ENCODE measurements at regions not wholly inside any gene's neighbourhood (a gene's known extent, or its start where the extent isn't known, plus 50 kb on each side); places are given as distances from the start of the nearest gene placed in this dataset.

DNA sequence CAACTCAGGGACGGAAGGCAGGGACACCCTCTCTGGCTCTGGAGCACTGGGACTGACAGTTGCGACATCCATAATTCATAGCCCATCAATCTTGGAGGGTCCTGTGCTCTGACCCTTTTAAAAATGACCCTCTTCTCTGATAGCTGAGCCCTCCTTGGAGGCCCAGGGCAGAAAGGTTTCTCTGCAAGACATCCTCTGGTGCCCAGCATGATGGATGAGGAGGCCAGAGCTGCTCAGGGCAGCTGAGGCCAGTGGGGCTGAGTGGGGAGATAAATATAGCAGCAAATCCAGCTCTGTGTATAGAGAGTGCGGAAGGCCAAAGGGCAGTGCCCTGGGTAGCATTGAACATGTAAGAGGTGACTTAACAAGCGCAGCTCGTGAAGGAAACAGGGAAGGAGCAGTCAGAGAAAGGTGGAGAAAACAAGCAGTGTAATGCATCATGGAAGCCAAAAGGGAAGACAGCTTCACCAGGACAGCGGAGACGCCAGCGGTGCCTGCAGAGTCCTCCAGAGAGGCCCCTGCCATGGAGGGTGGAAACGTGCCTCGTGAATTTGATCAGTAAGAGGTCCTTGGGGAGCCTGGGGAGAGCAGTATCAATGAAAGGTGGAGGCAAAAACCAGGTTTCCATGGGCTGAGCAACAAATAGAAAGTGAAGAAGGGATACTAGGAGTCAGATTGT, 50.4 kb upstream of the FMOD start:
- H3K27me3 ChIP-seq (replicated peaks in 1 of 2; ENCODE audit: control insufficient read depth in 2 of 2, insufficient read depth in 2 of 2, low read length in 1 of 2): peaks cover 0 to 3% of the 10 kb centered on the region in 2 experiments; a peak in 1 of 4 replicates
- ChIA-PET CTCF (interaction anchor here (0.8 to 1.9 kb wide), 3 partner anchors 19 to 87 kb away, joined by 3 to 5 read pairs (median 3); no protein-coding TSS in a partner anchor), SMC1A (ENCODE audit: uncharacterized antibody, unreplicated experiment) (interaction anchor here (1.4 to 2.1 kb wide), 2 partner anchors 9 to 44 kb away, joined by 4 to 9 read pairs; no protein-coding TSS in a partner anchor), RAD21 (ENCODE audit: unreplicated experiment) (interaction anchor here (1.1 kb wide), 1 partner anchor 39 kb away, joined by 3 read pairs; no protein-coding TSS in a partner anchor), POLR2A (interaction anchor here (1.2 kb wide), 1 partner anchor 9 kb away, joined by 3 read pairs; no protein-coding TSS in a partner anchor)
- ATAC-seq (no peak), DNase-seq (ENCODE audit: low read depth, low spot score) (no peak), FAIRE-seq (no peak)
- H3K79me2 ChIP-seq (ENCODE audit: control insufficient read depth, insufficient read depth, low read length): no peaks in the 10 kb centered on the region
- H3K9ac ChIP-seq (ENCODE audit: control insufficient read depth, insufficient read depth, low read length): no peak overlapping the region
- no TSS peak for BruUV-seq (replicated peaks)
- TF ChIP-seq PAX8 (IDR thresholded peaks at IDR 0.05): no peak
- no peak for TF ChIP-seq FOXM1 (IDR thresholded peaks at IDR 0.05; ENCODE audit: low read depth, low read length)
- no peak for TF ChIP-seq SPI1 (IDR thresholded peaks at IDR 0.05; ENCODE audit: borderline replicate concordance, insufficient read depth, low read depth, low read length)
- TF ChIP-seq HDGF (IDR thresholded peaks at IDR 0.05): no peak
- TF ChIP-seq MYC (IDR thresholded peaks at IDR 0.05; ENCODE audit: insufficient read depth, insufficient read length, insufficient replicate concordance, low read length, severe bottlenecking): no peak
- H3K4me1 ChIP-seq (ENCODE audit: control insufficient read depth, insufficient read depth, low read length): no peaks in the 10 kb centered on the region
- H3K4me2 ChIP-seq (ENCODE audit: control insufficient read depth, insufficient read depth): no peak overlapping the region
- intact Hi-C loops (cut with micrococcal nuclease; ENCODE audit: unreplicated experiment): no loop called here
- H2AFZ ChIP-seq (ENCODE audit: control insufficient read depth, low read depth, low read length): no peak overlapping the region
- no peak overlapping the region for H3K27ac ChIP-seq (ENCODE audit: control insufficient read depth, insufficient read depth)
- no peaks in the 10 kb centered on the region for H4K20me1 ChIP-seq (ENCODE audit: control insufficient read depth, insufficient read depth)
- no peak overlapping the region for H3K4me3 ChIP-seq
- H3K9me3 ChIP-seq (replicated peaks; ENCODE audit: control insufficient read depth, insufficient read depth, low read length): no peaks in the 10 kb centered on the region
- in situ Hi-C loops (cut with MboI): no loop called here
- WGBS (ENCODE audit: insufficient coverage, insufficient replicate concordance, low lambda C conversion rate, missing lambda C conversion rate): 62% methylated on average over 10 of the region's 10 CpGs
- H3K36me3 ChIP-seq (ENCODE audit: control insufficient read depth in 2 of 2, insufficient read depth in 2 of 2, low read length in 1 of 2): no peaks in the 10 kb centered on the region

GRCh38 chr1:203402152-203402551, 51.2 kb upstream of the FMOD start:
- no peak overlapping the region for H3K4me3 ChIP-seq
- CTCF ChIA-PET: interaction anchor here (0.7 to 1.9 kb wide), 3 partner anchors 20 to 86 kb away, joined by 3 to 5 read pairs (median 3); no protein-coding TSS in a partner anchor
- no peaks in the 10 kb centered on the region for H3K9me3 ChIP-seq (replicated peaks; ENCODE audit: control insufficient read depth, insufficient read depth, low read length)
- RAD21 ChIA-PET (ENCODE audit: unreplicated experiment): interaction anchor here (1.1 to 1.2 kb wide), 2 partner anchors 38 to 86 kb away, joined by 3 to 4 read pairs; no protein-coding TSS in a partner anchor
- POLR2A ChIA-PET: interaction anchor here (1.2 kb wide), 1 partner anchor 8 kb away, joined by 3 read pairs; no protein-coding TSS in a partner anchor
- no peak for TF ChIP-seq RCOR1 (conservative IDR thresholded peaks at IDR 0.05; ENCODE audit: low read depth, low read length)
- TF ChIP-seq GABPA (IDR thresholded peaks at IDR 0.05; ENCODE audit: low read depth): no peak
- no peak for TF ChIP-seq WRNIP1 (IDR thresholded peaks at IDR 0.05; ENCODE audit: borderline replicate concordance, low read depth, low read length)
- TF ChIP-seq MEF2B (IDR thresholded peaks at IDR 0.05; ENCODE audit: partially characterized antibody, poor library complexity, severe bottlenecking): no peak
- TF ChIP-seq SUPT20H (IDR thresholded peaks at IDR 0.05; ENCODE audit: borderline replicate concordance, control insufficient read depth, low read depth, low read length): no peak
- TF ChIP-seq FOXM1 (IDR thresholded peaks at IDR 0.05; ENCODE audit: low read depth, low read length): no peak
- TF ChIP-seq, protein P1, sequence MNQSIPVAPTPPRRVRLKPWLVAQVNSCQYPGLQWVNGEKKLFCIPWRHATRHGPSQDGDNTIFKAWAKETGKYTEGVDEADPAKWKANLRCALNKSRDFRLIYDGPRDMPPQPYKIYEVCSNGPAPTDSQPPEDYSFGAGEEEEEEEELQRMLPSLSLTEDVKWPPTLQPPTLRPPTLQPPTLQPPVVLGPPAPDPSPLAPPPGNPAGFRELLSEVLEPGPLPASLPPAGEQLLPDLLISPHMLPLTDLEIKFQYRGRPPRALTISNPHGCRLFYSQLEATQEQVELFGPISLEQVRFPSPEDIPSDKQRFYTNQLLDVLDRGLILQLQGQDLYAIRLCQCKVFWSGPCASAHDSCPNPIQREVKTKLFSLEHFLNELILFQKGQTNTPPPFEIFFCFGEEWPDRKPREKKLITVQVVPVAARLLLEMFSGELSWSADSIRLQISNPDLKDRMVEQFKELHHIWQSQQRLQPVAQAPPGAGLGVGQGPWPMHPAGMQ (IDR thresholded peaks at IDR 0.05; ENCODE audit: borderline replicate concordance): no peak
- TF ChIP-seq, protein P2, sequence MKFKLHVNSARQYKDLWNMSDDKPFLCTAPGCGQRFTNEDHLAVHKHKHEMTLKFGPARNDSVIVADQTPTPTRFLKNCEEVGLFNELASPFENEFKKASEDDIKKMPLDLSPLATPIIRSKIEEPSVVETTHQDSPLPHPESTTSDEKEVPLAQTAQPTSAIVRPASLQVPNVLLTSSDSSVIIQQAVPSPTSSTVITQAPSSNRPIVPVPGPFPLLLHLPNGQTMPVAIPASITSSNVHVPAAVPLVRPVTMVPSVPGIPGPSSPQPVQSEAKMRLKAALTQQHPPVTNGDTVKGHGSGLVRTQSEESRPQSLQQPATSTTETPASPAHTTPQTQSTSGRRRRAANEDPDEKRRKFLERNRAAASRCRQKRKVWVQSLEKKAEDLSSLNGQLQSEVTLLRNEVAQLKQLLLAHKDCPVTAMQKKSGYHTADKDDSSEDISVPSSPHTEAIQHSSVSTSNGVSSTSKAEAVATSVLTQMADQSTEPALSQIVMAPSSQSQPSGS (IDR thresholded peaks at IDR 0.05; ENCODE audit: low read length): no peak
- H3K4me2 ChIP-seq (ENCODE audit: control insufficient read depth, insufficient read depth): no peak overlapping the region
- whole genome bisulfite sequencing (ENCODE audit: insufficient coverage, insufficient replicate concordance, low lambda C conversion rate, missing lambda C conversion rate): 38% methylated on average over 3 of the region's 3 CpGs
- SMC1A ChIA-PET (ENCODE audit: uncharacterized antibody, unreplicated experiment): interaction anchor here (0.6 to 1.9 kb wide), 6 partner anchors 11 to 39 kb away, joined by 3 to 5 read pairs (median 3); no protein-coding TSS in a partner anchor
- no peaks in the 10 kb centered on the region for H3K79me2 ChIP-seq (ENCODE audit: control insufficient read depth, insufficient read depth, low read length)
- H2AFZ ChIP-seq (ENCODE audit: control insufficient read depth, low read depth, low read length): no peak overlapping the region
- no peaks in the 10 kb centered on the region for H3K36me3 ChIP-seq (ENCODE audit: control insufficient read depth in 2 of 2, insufficient read depth in 2 of 2, low read length in 1 of 2)
- H4K20me1 ChIP-seq (ENCODE audit: control insufficient read depth, insufficient read depth): no peaks in the 10 kb centered on the region
- H3K9ac ChIP-seq (ENCODE audit: control insufficient read depth, insufficient read depth, low read length): no peak overlapping the region
- H3K4me1 ChIP-seq (ENCODE audit: control insufficient read depth, insufficient read depth, low read length): no peaks in the 10 kb centered on the region
- H3K27me3 ChIP-seq (replicated peaks in 1 of 2; ENCODE audit: control insufficient read depth in 2 of 2, insufficient read depth in 2 of 2, low read length in 1 of 2): peaks cover 0 to 3% of the 10 kb centered on the region in 2 experiments; a peak in 2 of 4 replicates
- in situ Hi-C loops (cut with MboI) (no loop called here), intact Hi-C loops (cut with micrococcal nuclease; ENCODE audit: unreplicated experiment) (no loop called here)
- FAIRE-seq (no peak), DNase-seq (ENCODE audit: low read depth, low spot score) (no peak), ATAC-seq (no peak)
- H3K27ac ChIP-seq (ENCODE audit: control insufficient read depth, insufficient read depth): no peak overlapping the region
- BruUV-seq (replicated peaks): no TSS peak

All from GM12878 (cell line).